ENCODE measurements at regions not wholly inside any gene's neighbourhood (a gene's known extent, or its start where the extent isn't known, plus 50 kb on each side); places are given as distances from the start of the nearest gene placed in this dataset.

DNA sequence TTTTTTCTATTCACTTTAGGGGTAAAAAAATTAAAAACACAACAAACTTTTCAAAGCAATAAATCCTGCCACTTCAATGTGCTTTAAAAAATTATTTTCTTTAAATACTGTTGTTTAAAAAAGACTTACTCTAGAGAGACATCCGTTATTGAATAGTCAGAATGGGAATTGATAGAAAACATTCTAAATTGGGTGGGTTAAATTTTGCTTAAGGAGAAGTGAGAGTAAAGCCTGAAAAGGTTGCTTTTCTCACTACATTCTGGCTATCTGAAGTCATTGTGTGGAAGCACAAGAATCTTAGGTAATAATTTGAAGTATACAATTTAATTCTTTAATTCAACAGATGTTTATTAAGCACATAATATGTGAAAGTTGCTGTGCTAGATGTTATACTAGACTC, 509.3 kb downstream of the NR2F1-AS1 start:
- intact Hi-C loops (cut with micrococcal nuclease; ENCODE audit: unreplicated experiment): no loop called here
- in situ Hi-C loops (cut with MboI): no loop called here
- peak; percentile 13 for FAIRE-seq
- SMC1A ChIA-PET (ENCODE audit: uncharacterized antibody, unreplicated experiment): no interaction called here
- Histone ChIP-seq H3K9me3 (replicated peaks; ENCODE audit: control insufficient read depth, insufficient read depth, low read length) (no peaks in the 10 kb centered on the region), H2AFZ (ENCODE audit: control insufficient read depth, low read depth, low read length) (no peak overlapping the region), H3K4me2 (ENCODE audit: control insufficient read depth, insufficient read depth) (no peak overlapping the region), H3K4me3 (no peak overlapping the region), H3K27me3 (replicated peaks in 1 of 2; ENCODE audit: control insufficient read depth in 2 of 2, insufficient read depth in 2 of 2, low read length in 1 of 2) (no peaks in the 10 kb centered on the region), H4K20me1 (ENCODE audit: control insufficient read depth, insufficient read depth) (no peaks in the 10 kb centered on the region), H3K36me3 (ENCODE audit: control insufficient read depth in 2 of 2, insufficient read depth in 2 of 2, low read length in 1 of 2) (no peaks in the 10 kb centered on the region), H3K9ac (ENCODE audit: control insufficient read depth, insufficient read depth, low read length) (no peak overlapping the region), H3K79me2 (ENCODE audit: control insufficient read depth, insufficient read depth, low read length) (no peaks in the 10 kb centered on the region), H3K4me1 (ENCODE audit: control insufficient read depth, insufficient read depth, low read length) (no peaks in the 10 kb centered on the region), H3K27ac (ENCODE audit: control insufficient read depth, insufficient read depth) (no peak overlapping the region)
- peak; percentile 31; the same call in 1 of the 3 replicates for ATAC-seq
- no peak for DNase-seq (ENCODE audit: low read depth, low spot score)
- TF ChIP-seq, protein P1, sequence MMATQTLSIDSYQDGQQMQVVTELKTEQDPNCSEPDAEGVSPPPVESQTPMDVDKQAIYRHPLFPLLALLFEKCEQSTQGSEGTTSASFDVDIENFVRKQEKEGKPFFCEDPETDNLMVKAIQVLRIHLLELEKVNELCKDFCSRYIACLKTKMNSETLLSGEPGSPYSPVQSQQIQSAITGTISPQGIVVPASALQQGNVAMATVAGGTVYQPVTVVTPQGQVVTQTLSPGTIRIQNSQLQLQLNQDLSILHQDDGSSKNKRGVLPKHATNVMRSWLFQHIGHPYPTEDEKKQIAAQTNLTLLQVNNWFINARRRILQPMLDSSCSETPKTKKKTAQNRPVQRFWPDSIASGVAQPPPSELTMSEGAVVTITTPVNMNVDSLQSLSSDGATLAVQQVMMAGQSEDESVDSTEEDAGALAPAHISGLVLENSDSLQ (IDR thresholded peaks at IDR 0.05): no peak
- TF ChIP-seq, protein P2, sequence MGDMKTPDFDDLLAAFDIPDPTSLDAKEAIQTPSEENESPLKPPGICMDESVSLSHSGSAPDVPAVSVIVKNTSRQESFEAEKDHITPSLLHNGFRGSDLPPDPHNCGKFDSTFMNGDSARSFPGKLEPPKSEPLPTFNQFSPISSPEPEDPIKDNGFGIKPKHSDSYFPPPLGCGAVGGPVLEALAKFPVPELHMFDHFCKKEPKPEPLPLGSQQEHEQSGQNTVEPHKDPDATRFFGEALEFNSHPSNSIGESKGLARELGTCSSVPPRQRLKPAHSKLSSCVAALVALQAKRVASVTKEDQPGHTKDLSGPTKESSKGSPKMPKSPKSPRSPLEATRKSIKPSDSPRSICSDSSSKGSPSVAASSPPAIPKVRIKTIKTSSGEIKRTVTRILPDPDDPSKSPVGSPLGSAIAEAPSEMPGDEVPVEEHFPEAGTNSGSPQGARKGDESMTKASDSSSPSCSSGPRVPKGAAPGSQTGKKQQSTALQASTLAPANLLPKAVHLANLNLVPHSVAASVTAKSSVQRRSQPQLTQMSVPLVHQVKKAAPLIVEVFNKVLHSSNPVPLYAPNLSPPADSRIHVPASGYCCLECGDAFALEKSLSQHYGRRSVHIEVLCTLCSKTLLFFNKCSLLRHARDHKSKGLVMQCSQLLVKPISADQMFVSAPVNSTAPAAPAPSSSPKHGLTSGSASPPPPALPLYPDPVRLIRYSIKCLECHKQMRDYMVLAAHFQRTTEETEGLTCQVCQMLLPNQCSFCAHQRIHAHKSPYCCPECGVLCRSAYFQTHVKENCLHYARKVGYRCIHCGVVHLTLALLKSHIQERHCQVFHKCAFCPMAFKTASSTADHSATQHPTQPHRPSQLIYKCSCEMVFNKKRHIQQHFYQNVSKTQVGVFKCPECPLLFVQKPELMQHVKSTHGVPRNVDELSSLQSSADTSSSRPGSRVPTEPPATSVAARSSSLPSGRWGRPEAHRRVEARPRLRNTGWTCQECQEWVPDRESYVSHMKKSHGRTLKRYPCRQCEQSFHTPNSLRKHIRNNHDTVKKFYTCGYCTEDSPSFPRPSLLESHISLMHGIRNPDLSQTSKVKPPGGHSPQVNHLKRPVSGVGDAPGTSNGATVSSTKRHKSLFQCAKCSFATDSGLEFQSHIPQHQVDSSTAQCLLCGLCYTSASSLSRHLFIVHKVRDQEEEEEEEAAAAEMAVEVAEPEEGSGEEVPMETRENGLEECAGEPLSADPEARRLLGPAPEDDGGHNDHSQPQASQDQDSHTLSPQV (IDR thresholded peaks at IDR 0.05): no peak
- TF ChIP-seq MEF2A (IDR thresholded peaks at IDR 0.05; ENCODE audit: insufficient read depth, low read depth, low read length): peak; percentile 76; the same call in 1 of the 2 replicates
- TF ChIP-seq NFIC (IDR thresholded peaks at IDR 0.05; ENCODE audit: low read depth, low read length): peak; percentile 62; the same call in 1 of the 2 replicates
- TF ChIP-seq ZNF274 (IDR thresholded peaks at IDR 0.05; ENCODE audit: insufficient read depth, insufficient read length): no peak
- TF ChIP-seq HDGF (IDR thresholded peaks at IDR 0.05): no peak
- TF ChIP-seq SPI1 (IDR thresholded peaks at IDR 0.05; ENCODE audit: borderline replicate concordance, insufficient read depth, low read depth, low read length): 0 out of 2 replicates have a peak, but pooled peaks have one; percentile 22
- TF ChIP-seq IKZF2 (IDR thresholded peaks at IDR 0.05): no peak
- no peak for TF ChIP-seq TBL1XR1 (IDR thresholded peaks at IDR 0.05; ENCODE audit: low read depth, low read length)
- TF ChIP-seq, protein P3, sequence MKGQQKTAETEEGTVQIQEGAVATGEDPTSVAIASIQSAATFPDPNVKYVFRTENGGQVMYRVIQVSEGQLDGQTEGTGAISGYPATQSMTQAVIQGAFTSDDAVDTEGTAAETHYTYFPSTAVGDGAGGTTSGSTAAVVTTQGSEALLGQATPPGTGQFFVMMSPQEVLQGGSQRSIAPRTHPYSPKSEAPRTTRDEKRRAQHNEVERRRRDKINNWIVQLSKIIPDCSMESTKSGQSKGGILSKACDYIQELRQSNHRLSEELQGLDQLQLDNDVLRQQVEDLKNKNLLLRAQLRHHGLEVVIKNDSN (IDR thresholded peaks at IDR 0.05; ENCODE audit: borderline replicate concordance, extremely low read length, insufficient read depth, low read depth, low read length): no peak
- TF ChIP-seq MYC (IDR thresholded peaks at IDR 0.05; ENCODE audit: insufficient read depth, insufficient read length, insufficient replicate concordance, low read length, severe bottlenecking): no peak
- no peak for TF ChIP-seq GATAD2B (conservative IDR thresholded peaks at IDR 0.05; ENCODE audit: low read depth)
- TF ChIP-seq, protein P4, sequence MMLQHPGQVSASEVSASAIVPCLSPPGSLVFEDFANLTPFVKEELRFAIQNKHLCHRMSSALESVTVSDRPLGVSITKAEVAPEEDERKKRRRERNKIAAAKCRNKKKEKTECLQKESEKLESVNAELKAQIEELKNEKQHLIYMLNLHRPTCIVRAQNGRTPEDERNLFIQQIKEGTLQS (IDR thresholded peaks at IDR 0.05; ENCODE audit: borderline replicate concordance, extremely low read depth, low read depth, low read length): no peak
- TF ChIP-seq STAT3 (IDR thresholded peaks at IDR 0.05; ENCODE audit: low read depth, low read length): no peak
- peak; percentile 53; the same call in 1 of the 2 replicates for TF ChIP-seq JUNB (IDR thresholded peaks at IDR 0.05)
- RAD21 ChIA-PET (ENCODE audit: unreplicated experiment): no interaction called here
- CTCF ChIA-PET: no interaction called here
- WGBS (ENCODE audit: insufficient coverage, insufficient replicate concordance, low lambda C conversion rate, missing lambda C conversion rate): 0% methylated on average over 1 of the region's 1 CpG
- POLR2A ChIA-PET: no interaction called here
- BruUV-seq (replicated peaks): no TSS peak

All from GM12878 (cell line).